A172 (cell line): ENCODE measurements at regions not wholly inside any gene's neighbourhood (a gene's known extent, or its start where the extent isn't known, plus 50 kb on each side); places are given as distances from the start of the nearest gene placed in this dataset.
"Not testable (repeated sequence)": the region's sequence is repeated elsewhere in the genome, so short reads cannot be mapped to it uniquely, and the experiment has no call there.

Experiments used
- DNase-seq: peaks from one replicate; pipeline ENCODE4 v3.0.0-alpha.2; 2015; ENCODE audit warnings: low spot score

DNA sequence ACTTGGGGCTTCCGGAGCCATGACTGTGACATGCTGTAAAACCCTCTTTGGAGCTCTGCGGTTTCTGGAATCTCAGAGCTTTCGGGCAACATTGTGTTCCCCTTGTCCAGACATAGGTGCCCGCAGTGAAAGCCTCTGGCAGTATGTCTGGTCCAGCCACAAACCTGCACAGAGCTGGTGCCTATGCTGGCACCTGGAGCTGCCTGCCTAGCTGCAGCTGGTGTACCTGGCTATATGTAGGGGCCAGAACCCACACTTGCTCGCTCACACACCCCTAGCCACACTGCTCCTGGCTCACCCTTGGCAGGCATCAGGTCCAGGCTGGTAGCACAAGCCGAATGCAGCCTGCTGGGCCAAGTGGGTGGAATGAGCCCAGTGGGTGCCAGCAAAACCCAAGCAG is 861.1 kb downstream of the FLRT2 start:
- DNase-seq = no peak

DNA sequence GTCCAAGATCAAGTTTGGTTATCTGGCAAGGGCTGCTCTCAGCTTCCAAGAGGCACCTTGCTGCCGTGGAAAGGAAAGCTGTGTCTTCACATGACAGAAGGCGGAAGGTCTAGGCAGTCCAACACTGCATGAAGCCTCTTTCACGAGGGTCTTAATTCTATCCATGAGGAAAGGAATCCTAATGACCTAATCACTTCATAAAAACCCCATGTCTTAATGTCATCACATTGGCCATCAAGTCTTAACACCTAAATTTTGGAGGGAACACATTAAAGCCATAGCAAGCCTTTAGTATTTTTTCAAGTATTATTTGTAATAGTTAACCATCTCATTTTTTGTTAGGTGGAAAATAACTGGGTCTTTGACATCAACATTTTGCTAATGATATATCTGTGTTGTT is 858.3 kb downstream of the FLRT2 start:
- no peak for DNase-seq

- DNase-seq = no peak
Measured at GRCh38 chr14:86373886-86374285, 843.9 kb downstream of the FLRT2 start.

DNA sequence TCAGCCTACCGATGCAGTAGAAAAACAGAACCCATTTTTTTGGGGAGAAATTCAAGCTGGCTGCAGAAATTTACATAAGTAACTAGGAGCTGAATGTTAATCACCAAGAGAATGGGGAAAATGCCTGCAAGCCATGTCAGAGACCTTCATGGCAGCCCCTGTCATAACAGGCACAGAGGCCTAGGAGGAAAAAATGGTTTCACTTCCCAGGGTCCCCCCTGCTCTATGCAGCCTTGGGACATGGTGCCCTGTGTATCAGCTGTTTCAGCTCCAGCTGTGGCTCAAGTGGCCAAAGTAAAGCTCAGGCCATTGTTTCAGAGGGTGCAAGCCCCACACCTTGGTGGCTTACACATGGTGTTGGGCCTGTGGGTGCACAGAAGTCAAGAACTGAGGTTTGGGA is 842.5 kb downstream of the FLRT2 start:
- no peak for DNase-seq

GRCh38 chr14:86364634-86365033 is 834.7 kb downstream of the FLRT2 start:
- DNase-seq = no peak

- no peak for DNase-seq
Measured at GRCh38 chr14:86363576-86363975, 833.6 kb downstream of the FLRT2 start.

DNA sequence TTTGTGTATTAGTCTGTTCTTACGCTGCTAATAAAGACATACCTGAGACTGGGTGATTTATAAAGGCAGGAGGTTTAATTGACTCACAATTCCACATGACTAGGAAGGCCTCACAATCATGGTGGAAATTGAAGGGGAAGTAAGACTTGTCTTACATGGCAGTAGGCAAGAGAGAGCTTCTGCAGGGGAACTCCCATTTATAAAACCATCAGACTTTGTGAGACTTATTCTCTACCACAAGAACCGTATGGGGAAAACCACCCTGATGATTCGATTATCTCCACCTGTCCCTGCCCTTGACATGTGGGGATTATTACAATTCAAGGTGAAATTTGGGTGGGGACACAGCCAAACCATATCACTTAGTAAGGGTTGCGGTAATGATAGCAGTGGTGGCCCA is 833.1 kb downstream of the FLRT2 start:
- DNase-seq = no peak

DNA sequence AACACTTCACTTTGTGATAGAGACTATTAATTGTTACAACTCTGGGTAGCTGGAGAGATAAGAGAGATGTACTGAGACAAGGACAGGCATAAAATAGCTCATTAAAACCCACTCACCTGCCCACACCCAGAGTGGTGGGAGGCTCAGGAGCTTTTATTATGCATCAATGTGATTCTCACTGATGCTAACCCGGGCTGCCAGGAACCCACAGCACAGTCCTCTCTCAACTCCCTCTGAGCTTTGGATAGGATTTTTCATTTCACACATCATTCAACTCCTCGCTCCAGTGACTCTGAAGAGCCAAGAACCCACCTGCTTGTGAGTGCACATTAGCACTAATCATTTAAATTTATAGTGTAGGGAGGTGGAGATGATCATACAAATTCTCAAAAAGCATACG is 827.9 kb downstream of the FLRT2 start:
- no peak for DNase-seq

DNA sequence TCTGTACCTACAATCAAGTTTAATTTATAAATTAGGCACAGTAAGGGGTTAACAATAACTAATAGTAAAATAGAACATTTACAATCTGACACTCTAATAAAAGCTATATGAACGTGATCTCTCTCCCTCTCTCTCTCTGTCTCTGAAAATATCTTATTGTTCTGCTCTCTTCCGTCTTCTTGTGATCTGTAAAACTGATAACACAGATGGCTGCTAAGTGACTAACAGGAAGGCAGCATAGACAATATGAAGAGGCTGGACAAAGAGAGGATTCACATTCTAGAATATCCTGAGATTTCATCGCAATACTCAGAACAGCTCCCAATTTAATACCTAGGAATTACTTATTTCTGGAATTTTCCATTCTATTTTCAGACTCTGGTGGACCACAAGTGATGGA is 827.2 kb downstream of the FLRT2 start:
- no peak for DNase-seq

DNA sequence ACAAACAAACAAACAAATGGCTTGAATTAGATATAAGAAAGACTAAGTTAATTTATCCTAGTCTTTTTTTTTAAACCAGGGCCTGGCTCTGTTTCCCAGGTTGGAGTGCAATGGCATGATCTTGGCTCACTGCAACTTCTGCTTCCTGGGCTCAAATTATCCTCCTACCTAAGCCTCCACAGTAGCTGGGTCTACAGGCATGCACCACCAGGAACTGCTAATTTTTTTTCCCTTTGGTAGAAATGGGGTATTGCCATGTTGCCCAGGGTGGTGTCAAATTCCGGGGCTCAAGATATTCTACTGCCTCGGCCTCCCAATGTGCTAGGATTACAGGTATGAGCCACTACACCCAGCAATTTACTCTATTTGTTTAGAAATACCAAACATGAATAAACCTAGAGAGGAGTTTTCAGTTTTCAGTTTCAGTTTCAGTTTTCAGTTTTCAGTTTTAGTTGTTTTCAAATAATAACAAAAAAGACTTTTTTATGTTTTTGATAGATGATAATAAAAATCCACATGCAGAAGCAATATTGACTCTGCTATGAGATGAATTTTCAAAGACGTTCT is 817.0 kb downstream of the FLRT2 start:
- no peak for DNase-seq

GRCh38 chr14:86334355-86334754 is 804.4 kb downstream of the FLRT2 start:
- no peak for DNase-seq

DNA sequence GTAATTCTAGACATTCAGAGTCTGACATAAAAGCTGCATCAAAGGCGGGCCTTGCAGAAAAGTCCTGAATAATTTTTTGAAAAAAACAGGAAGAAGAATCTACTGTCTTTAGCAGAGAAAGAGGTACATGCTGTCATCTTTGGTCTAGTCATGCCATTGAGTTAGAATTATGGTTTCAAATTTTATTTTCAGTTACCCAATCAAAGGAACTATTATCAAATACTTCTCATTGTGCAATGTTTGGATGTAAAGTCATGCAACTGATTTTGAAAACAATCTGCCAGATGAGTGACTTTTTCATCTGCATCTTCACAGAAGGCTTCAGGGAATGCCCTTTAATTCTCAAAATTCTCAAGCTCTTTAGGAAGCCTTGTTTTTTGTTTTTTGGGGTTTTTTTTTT is 803.5 kb downstream of the FLRT2 start:
- DNase-seq = no peak

GRCh38 chr14:86331341-86331740 is 801.4 kb downstream of the FLRT2 start:
- no peak for DNase-seq

DNA sequence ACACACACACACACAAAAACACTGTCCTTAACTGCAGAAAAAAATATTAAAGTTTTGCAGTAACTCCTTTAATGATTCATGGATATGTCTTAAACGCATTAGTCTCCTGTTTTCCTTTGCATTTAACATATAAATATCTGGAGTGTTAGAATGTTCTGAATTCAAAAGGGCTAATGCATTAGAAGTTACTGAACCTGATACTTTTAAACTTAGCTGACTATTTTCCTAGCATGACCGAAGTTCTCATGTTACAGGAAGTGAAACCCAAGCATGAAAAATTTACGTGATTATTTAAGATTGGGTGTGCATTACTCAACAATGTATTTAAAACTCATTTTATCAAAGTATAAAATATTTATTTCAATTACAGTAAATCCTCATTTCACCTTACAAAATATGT is 791.2 kb downstream of the FLRT2 start:
- no peak for DNase-seq

DNA sequence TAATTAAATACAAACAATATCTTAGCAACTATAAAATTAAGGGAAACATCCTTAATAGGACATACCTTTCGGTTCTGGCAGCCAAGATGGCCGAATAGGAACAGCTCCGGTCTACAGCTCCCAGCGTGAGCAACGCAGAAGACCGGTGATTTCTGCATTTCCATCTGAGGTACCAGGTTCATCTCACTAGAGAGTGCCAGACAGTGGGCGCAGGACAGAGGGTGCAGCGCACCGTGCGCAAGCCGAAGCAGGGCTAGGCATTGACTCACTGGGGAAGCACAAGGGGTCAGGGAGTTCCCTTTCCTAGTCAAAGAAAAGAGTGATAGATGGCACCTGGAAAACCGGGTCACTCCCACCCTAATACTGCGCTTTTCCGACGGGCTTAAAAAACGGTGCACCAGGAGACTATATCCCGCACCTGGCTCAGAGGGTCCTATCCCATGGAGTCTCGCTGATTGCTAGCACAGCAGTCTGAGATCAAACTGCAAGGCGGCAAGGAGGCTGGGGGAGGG is 782.3 kb downstream of the FLRT2 start:
- DNase-seq = not testable (repeated sequence)

GRCh38 chr14:86311151-86311550 is 781.2 kb downstream of the FLRT2 start:
- DNase-seq = no peak

- DNase-seq = no peak
Measured at GRCh38 chr14:86310611-86311010, 780.7 kb downstream of the FLRT2 start.

DNA sequence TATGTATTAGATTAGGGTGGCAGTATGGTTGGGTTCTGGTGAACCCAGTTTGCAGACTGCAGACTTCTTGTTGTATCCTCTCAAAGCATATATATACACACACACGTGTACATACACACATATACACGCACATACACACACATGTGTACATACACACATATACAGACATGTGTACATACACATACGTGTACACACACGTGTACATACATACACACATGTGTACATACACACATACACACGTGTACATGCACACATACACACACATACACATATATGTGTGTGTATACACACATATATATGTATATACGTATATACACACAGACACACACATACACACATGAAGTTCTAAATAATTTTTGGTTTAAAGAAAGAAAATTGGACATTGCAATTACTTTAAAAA is 780.2 kb downstream of the FLRT2 start:
- DNase-seq = no peak

DNA sequence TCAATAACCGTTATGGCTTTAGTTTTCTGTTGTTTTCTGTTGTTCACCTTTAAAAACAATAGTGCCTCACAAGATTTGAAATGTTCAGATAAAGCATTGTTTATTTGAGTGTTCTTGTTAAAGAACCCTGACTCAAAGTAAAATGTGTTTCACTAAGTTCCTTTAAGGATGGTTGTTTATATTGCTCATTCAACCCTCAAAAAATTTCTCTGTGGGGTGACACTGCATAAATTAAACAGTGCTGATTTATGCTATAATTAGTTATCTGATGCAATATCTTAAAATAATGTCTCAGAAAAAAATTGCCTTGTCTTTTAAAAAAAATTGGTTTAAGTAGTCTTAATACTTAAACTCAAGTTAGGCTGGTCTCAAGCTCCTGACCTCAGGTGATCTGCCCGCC is 775.1 kb downstream of the FLRT2 start:
- no peak for DNase-seq

- no peak for DNase-seq
Measured at GRCh38 chr14:86299994-86300393, 770.0 kb downstream of the FLRT2 start.

- peak; percentile 0 for DNase-seq
Measured at GRCh38 chr14:86296173-86296572, 766.2 kb downstream of the FLRT2 start.

GRCh38 chr14:86288336-86288735 is 758.4 kb downstream of the FLRT2 start:
- DNase-seq = no peak

DNA sequence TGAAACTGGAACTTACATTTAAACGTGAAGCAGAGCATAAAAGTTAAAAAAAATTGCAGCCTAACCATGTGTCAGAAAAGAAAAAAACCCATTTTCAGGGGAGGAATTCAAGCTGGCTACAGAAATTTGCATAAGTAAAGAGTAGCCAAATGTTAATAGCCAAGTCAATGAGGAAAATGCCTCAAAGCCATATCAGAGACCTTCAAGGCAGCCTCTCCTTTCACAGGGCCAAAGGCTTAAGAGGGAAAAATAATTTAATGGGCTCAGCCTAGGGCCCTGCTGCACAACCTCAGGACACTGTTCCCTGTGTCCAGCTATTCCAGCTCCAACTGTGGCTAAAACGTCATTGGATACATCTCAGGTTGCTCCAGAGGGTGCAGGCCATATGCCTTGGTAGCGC is 749.5 kb downstream of the FLRT2 start:
- DNase-seq = no peak

- no peak for DNase-seq
Measured at GRCh38 chr14:86257973-86258372, 728.0 kb downstream of the FLRT2 start.
